PC-3 (cell line): ENCODE measurements at regions not wholly inside any gene's neighbourhood (a gene's known extent, or its start where the extent isn't known, plus 50 kb on each side); places are given as distances from the start of the nearest gene placed in this dataset.

ENCODE experiments used
- ATAC-seq: fragments of 200-7000 bp; cut with Tn5 transposase; 2 replicates; pipeline ENCODE4 v1.9.1; 2020; ENCODE audit warnings: mild to moderate bottlenecking, moderate library complexity
- BruUV-seq: library from RNA; stranded (reverse); fragments of 400-500 nt; replicated peaks from 2 replicates; lab custom pipeline; 2021; lab: Mats Ljungman, UMichigan
- CTCF ChIA-PET: fragments of 300-600 bp; sonication (Branson Sonifier 250); formaldehyde crosslinking; loops from one replicate; lab custom pipeline; 2022; ENCODE audit warnings: antibody characterized with exemption; lab: Charles Lee
- POLR2A ChIA-PET: fragments of 300-600 bp; sonication (Branson Sonifier 250); formaldehyde crosslinking; loops from one replicate; lab custom pipeline; 2022; ENCODE audit warnings: antibody characterized with exemption; ENCODE audit not compliant: unreplicated experiment; lab: Charles Lee
- DNase-seq: peaks from one replicate; pipeline ENCODE4 v3.0.0-alpha.2; 2015
- H2AFZ ChIP-seq: fragments of 300-600 bp; sonication (generic); 2 replicates; pipeline ENCODE4 v1.6.0; 2016; ENCODE audit warnings: antibody characterized with exemption, low read length
- H3F3A ChIP-seq: fragments of 300-600 bp; sonication (generic); one replicate; pipeline ENCODE4 v1.6.0; 2017; ENCODE audit warnings: antibody characterized with exemption, low read length, control low read depth, mild to moderate bottlenecking; ENCODE audit not compliant: unreplicated experiment
- H3K27ac ChIP-seq: fragments of 300-600 bp; sonication (generic); 2 replicates; pipeline ENCODE4 v1.5.1; 2016; ENCODE audit warnings: mild to moderate bottlenecking, low read length
- H3K27me3 ChIP-seq: fragments of 300-600 bp; sonication (generic); 2 replicates; pipeline ENCODE4 v1.6.1; 2016; ENCODE audit warnings: low read length, mixed read lengths
- H3K36me3 ChIP-seq: fragments of 300-600 bp; sonication (generic); 2 replicates; pipeline ENCODE4 v1.6.1; 2016; ENCODE audit warnings: low read depth, mixed run types, low read length, mixed read lengths
- H3K4me1 ChIP-seq: fragments of 300-600 bp; sonication (generic); 2 replicates; pipeline ENCODE4 v1.5.1; 2016; ENCODE audit warnings: low read length; ENCODE audit not compliant: insufficient read depth
- H3K4me2 ChIP-seq: fragments of 300-600 bp; sonication (generic); 2 replicates; pipeline ENCODE4 v1.6.0; 2016; ENCODE audit warnings: low read length
- H3K4me3 ChIP-seq: fragments of 300-600 bp; sonication (generic); 2 replicates; pipeline ENCODE4 v1.5.1; 2016; ENCODE audit warnings: mild to moderate bottlenecking, low read length, mixed read lengths
- H3K79me2 ChIP-seq: fragments of 300-600 bp; sonication (generic); 2 replicates; pipeline ENCODE4 v1.6.1; 2017; ENCODE audit warnings: low read length, mixed read lengths
- H3K9ac ChIP-seq: fragments of 300-600 bp; sonication (generic); 2 replicates; pipeline ENCODE4 v1.6.0; 2016; ENCODE audit warnings: mild to moderate bottlenecking, low read length
- H3K9me2 ChIP-seq: fragments of 300-600 bp; sonication (generic); replicated peaks from 2 replicates; pipeline ENCODE4 v1.6.1; 2016; ENCODE audit warnings: mixed run types, low read length, mixed read lengths
- H3K9me3 ChIP-seq: fragments of 300-600 bp; sonication (generic); 2 replicates; pipeline ENCODE4 v1.6.1; 2016; ENCODE audit warnings: low read length, mixed read lengths
- H4K20me1 ChIP-seq: fragments of 300-600 bp; sonication (generic); 2 replicates; pipeline ENCODE4 v1.6.1; 2016; ENCODE audit warnings: low read length, mixed read lengths
- EZH2 ChIP-seq: fragments of 300-600 bp; sonication (generic); IDR thresholded peaks from one replicate; pipeline ENCODE4 v1.6.1; 2017; ENCODE audit warnings: antibody characterized with exemption, mild to moderate bottlenecking, low read length; ENCODE audit not compliant: unreplicated experiment
- EZH2phosphoT487 ChIP-seq: fragments of 300-600 bp; sonication (generic); IDR thresholded peaks from 2 replicates; pipeline ENCODE4 v1.6.1; 2018; ENCODE audit warnings: mild to moderate bottlenecking, antibody characterized with exemption, low read length, borderline replicate concordance
- intact Hi-C: fragments of 100-400 bp; cut with micrococcal nuclease; formaldehyde crosslinking; loops from 2 replicates; pipeline ENCODE4 v1.9.0; 2023
- TF ChIP-seq, protein P1 (sequence below): fragments of 300-600 bp; sonication (generic); conservative IDR thresholded peaks from 2 replicates; pipeline ENCODE4 v1.5.1; 2017; ENCODE audit warnings: antibody characterized with exemption, low read depth, mild to moderate bottlenecking, low read length

DNA sequence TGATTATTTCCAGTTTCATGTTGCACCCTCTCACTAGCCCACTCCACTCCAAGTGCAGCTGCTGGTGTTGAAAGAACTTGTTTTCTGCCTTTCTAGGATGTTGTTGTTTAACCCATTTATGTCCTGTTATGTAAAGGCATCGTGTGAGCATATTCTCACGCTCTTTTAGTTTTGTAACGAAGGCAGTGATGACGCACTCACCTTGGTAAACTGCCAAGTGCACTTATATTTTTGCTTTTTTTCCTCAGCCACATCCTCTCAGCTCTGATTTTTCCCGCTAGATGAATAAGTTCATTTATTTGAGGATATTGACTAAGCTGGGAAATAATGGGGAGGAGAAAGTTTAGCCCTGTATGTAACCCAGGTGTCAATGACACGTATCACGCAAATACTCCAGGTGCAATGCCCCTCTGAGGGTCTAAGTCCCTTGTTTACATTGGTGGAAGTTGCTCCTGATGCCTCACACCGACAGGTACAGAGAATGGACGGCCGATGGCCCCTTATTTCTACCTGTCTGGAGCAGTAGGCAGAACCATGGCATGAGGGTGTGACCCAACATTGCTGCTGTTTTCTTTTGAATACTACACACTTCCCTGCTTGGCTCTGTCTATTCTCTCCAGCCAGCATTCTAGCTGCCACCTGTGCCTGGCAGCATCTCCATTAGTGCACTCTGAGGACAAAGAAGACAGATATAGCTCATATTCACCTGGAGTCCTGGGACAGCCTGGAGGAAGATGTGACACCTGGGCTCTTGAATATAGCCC is 132.7 kb upstream of the SLC24A3 start:
- H3K79me2 ChIP-seq: no peaks in the 10 kb centered on the region
- TF ChIP-seq, protein P1, sequence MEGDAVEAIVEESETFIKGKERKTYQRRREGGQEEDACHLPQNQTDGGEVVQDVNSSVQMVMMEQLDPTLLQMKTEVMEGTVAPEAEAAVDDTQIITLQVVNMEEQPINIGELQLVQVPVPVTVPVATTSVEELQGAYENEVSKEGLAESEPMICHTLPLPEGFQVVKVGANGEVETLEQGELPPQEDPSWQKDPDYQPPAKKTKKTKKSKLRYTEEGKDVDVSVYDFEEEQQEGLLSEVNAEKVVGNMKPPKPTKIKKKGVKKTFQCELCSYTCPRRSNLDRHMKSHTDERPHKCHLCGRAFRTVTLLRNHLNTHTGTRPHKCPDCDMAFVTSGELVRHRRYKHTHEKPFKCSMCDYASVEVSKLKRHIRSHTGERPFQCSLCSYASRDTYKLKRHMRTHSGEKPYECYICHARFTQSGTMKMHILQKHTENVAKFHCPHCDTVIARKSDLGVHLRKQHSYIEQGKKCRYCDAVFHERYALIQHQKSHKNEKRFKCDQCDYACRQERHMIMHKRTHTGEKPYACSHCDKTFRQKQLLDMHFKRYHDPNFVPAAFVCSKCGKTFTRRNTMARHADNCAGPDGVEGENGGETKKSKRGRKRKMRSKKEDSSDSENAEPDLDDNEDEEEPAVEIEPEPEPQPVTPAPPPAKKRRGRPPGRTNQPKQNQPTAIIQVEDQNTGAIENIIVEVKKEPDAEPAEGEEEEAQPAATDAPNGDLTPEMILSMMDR: no peak
- TF ChIP-seq EZH2 (no peak), EZH2phosphoT487 (no peak)
- no peaks in the 10 kb centered on the region for H3F3A ChIP-seq
- H3K4me2 ChIP-seq: no peak overlapping the region
- no peaks in the 10 kb centered on the region for H3K9me3 ChIP-seq
- H4K20me1 ChIP-seq: no peaks in the 10 kb centered on the region
- peaks cover 28% of the 10 kb centered on the region for H3K4me1 ChIP-seq
- peak overlapping the region; percentile 46; the same call in 1 of the 2 replicates for H3K9ac ChIP-seq
- intact Hi-C loops: no loop called here
- POLR2A ChIA-PET: no interaction called here
- no TSS peak for BruUV-seq
- no peaks in the 10 kb centered on the region; the same call in 1 of the 2 replicates for H3K27me3 ChIP-seq
- CTCF ChIA-PET: no interaction called here
- no peak overlapping the region for H2AFZ ChIP-seq
- DNase-seq: peak; percentile 83
- no peaks in the 10 kb centered on the region for H3K36me3 ChIP-seq
- no peak for ATAC-seq
- H3K9me2 ChIP-seq: no peaks in the 10 kb centered on the region
- peak overlapping the region; percentile 64 for H3K27ac ChIP-seq
- H3K4me3 ChIP-seq: no peak overlapping the region

DNA sequence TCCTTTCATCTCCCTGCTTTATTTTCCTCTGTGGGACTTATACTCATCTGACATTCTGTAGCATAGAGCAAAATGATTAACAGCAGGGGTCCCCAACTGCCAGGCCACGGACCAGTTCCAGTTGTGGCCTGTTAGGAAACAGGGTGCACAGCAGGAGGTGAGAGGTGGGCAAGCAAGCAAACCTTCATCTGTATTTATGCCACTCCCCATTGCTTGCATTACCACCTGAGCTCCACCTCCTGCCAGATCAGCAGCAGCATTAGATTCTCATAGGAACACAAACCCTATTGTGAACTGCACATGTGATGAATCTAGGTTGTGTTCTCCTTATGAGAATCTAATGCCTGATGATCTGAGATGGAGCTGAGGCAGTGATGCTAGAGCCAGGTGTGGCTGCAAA is 130.5 kb upstream of the SLC24A3 start:
- no peak for DNase-seq
- no peaks in the 10 kb centered on the region for H3K79me2 ChIP-seq
- H3K9me3 ChIP-seq: no peaks in the 10 kb centered on the region
- no peaks in the 10 kb centered on the region for H4K20me1 ChIP-seq
- TF ChIP-seq, protein P1: no peak
- TF ChIP-seq EZH2 (no peak), EZH2phosphoT487 (no peak)
- H3K27me3 ChIP-seq: no peaks in the 10 kb centered on the region
- BruUV-seq: no TSS peak
- no peak overlapping the region for H3K27ac ChIP-seq
- intact Hi-C loops: no loop called here
- ChIA-PET CTCF (no interaction called here), POLR2A (no interaction called here)
- H2AFZ ChIP-seq: no peak overlapping the region
- no peak overlapping the region for H3K4me3 ChIP-seq
- H3K36me3 ChIP-seq: no peaks in the 10 kb centered on the region
- ATAC-seq: no peak
- no peaks in the 10 kb centered on the region for H3F3A ChIP-seq
- no peaks in the 10 kb centered on the region for H3K9me2 ChIP-seq
- no peak overlapping the region for H3K9ac ChIP-seq
- H3K4me1 ChIP-seq: peaks cover 18% of the 10 kb centered on the region
- H3K4me2 ChIP-seq: no peak overlapping the region

DNA sequence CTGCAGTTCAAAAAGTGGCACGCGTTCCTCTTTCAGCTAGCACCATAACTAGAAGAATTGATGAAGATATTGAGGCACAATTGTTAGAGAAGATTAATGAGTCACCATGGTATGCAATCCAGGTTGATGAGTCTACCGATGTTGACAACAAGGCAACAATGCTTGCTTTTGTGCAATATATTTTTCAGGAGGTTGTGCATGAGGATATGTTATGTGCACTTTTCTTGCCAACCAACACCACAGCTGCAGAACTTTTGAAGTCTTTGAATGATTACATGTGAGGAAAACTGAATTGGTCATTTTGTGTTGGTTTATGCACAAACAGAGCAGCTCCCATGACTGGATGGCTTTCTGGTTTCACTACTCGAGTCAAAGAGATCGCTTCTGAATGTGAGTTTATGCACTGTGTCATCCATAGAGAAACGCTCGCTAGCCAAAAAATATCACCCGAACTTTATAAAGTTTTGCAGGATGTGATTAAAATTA is 129.3 kb upstream of the SLC24A3 start:
- no peak for ATAC-seq
- H3K4me1 ChIP-seq: peaks cover 18% of the 10 kb centered on the region
- intact Hi-C loops: no loop called here
- POLR2A ChIA-PET: no interaction called here
- CTCF ChIA-PET: no interaction called here
- no peaks in the 10 kb centered on the region for H3K79me2 ChIP-seq
- no peaks in the 10 kb centered on the region for H3K9me2 ChIP-seq
- H3K9me3 ChIP-seq: no peaks in the 10 kb centered on the region
- no TSS peak for BruUV-seq
- no peaks in the 10 kb centered on the region for H3K36me3 ChIP-seq
- no peaks in the 10 kb centered on the region for H4K20me1 ChIP-seq
- H3K4me2 ChIP-seq: peak overlapping the region; percentile 12
- H3K4me3 ChIP-seq: no peak overlapping the region
- H2AFZ ChIP-seq: no peak overlapping the region
- H3K27ac ChIP-seq: peak overlapping the region; percentile 7
- DNase-seq: peak; percentile 63
- H3K27me3 ChIP-seq: no peaks in the 10 kb centered on the region
- TF ChIP-seq, protein P1: no peak
- no peak for TF ChIP-seq EZH2phosphoT487
- no peak for TF ChIP-seq EZH2
- H3K9ac ChIP-seq: no peak overlapping the region
- H3F3A ChIP-seq: no peaks in the 10 kb centered on the region
